GM12892 (cell line): ENCODE measurements at regions not wholly inside any gene's neighbourhood (a gene's known extent, or its start where the extent isn't known, plus 50 kb on each side); places are given as distances from the start of the nearest gene placed in this dataset.

Experiments used
- POLR2A ChIP-seq: IDR thresholded peaks from 2 replicates; pipeline ENCODE4 v1.6.1; 2011; ENCODE audit warnings: low read depth, low read length, control low read depth
- POLR2AphosphoS5 ChIP-seq: IDR thresholded peaks from 2 replicates; pipeline ENCODE4 v1.6.1; 2011; ENCODE audit warnings: low read depth, low read length, control low read depth
- TAF1 ChIP-seq: IDR thresholded peaks from 2 replicates; pipeline ENCODE4 v1.6.1; 2011; ENCODE audit warnings: low read depth, mild to moderate bottlenecking, control low read depth, low read length, borderline replicate concordance

- TF ChIP-seq POLR2AphosphoS5 (no peak), POLR2A (no peak), TAF1 (no peak)
Observed at GRCh38 chr1:88210103-88210787, 473.8 kb upstream of the PKN2 start.
